Chondrocyte (in vitro differentiated cells): ENCODE measurements at regions not wholly inside any gene's neighbourhood (a gene's known extent, or its start where the extent isn't known, plus 50 kb on each side); places are given as distances from the start of the nearest gene placed in this dataset.
"Not testable (repeated sequence)": the region's sequence is repeated elsewhere in the genome, so short reads cannot be mapped to it uniquely, and the experiment has no call there.

Source experiments
- DNase-seq: peaks from one replicate; pipeline ENCODE4 v3.0.0; 2021; ENCODE audit warnings: mixed read lengths, low spot score
- H3K27ac Mint-ChIP-seq: one replicate; pipeline ENCODE4 v1.8.0; 2021; ENCODE audit warnings: mild to moderate bottlenecking, moderate library complexity, mixed read lengths; ENCODE audit not compliant: unreplicated experiment
- H3K27me3 Mint-ChIP-seq: 2 replicates; pipeline ENCODE4 v1.8.0; 2021; ENCODE audit warnings: low read depth, mixed read lengths
- H3K36me3 Mint-ChIP-seq: 2 replicates; pipeline ENCODE4 v1.8.0; 2021; ENCODE audit warnings: low read depth, mixed read lengths
- H3K4me1 Mint-ChIP-seq: 2 replicates; pipeline ENCODE4 v1.8.0; 2021; ENCODE audit warnings: low read depth, mild to moderate bottlenecking, mixed read lengths
- H3K4me3 Mint-ChIP-seq: one replicate; pipeline ENCODE4 v1.8.0; 2021; ENCODE audit warnings: mild to moderate bottlenecking, moderate library complexity, mixed read lengths; ENCODE audit not compliant: unreplicated experiment
- H3K9me3 Mint-ChIP-seq: 2 replicates; pipeline ENCODE4 v1.8.0; 2021; ENCODE audit warnings: low read depth, mixed read lengths
- CTCF ChIP-seq: fragments of 200-600 bp; sonication (generic); IDR thresholded peaks from 2 replicates; pipeline ENCODE4 v1.5.0; 2021; ENCODE audit warnings: antibody characterized with exemption, mild to moderate bottlenecking, moderate library complexity

- Mint-ChIP-seq H3K27me3 (no peaks in the 10 kb centered on the region), H3K36me3 (no peaks in the 10 kb centered on the region), H3K4me3 (no peak overlapping the region), H3K9me3 (no peaks in the 10 kb centered on the region), H3K27ac (no peak overlapping the region), H3K4me1 (peaks cover 5% of the 10 kb centered on the region)
- TF ChIP-seq CTCF, result no peak
- no peak for DNase-seq
These were observed 444.7 kb upstream of the PODXL start for GRCh38 chr7:132001146-132001545.

- Mint-ChIP-seq H3K27ac (no peak overlapping the region), H3K9me3 (no peaks in the 10 kb centered on the region), H3K4me3 (no peak overlapping the region), H3K4me1 (no peaks in the 10 kb centered on the region), H3K27me3 (peaks cover 3% of the 10 kb centered on the region), H3K36me3 (no peaks in the 10 kb centered on the region)
- no peak for DNase-seq
- no peak for TF ChIP-seq CTCF
These were observed 442.8 kb upstream of the PODXL start for GRCh38 chr7:131999193-131999592.

DNA sequence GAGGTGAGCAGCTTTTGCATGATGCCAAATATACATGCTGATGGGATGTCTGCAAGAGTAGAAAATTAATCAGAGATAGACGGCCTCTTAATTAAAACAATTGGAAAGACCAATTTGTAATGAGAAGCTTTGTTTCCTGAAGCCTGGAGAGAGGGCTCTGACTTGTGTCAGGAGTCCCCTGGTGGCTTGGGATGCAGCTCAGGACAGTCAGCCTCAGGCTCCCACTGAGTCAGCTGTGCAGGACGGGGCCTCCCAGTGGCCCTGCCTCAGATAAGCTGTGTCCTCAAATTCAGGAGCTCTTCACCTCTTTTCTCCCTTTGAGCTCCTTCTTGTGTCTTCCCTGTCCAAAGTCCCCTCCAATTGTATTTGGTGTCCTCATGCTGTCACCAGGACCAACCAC, 438.9 kb upstream of the PODXL start:
- H3K27ac Mint-ChIP-seq, result no peak overlapping the region

GRCh38 chr7:131981069-131981468, 424.6 kb upstream of the PODXL start:
- not testable (repeated sequence) for DNase-seq, H3K9me3 Mint-ChIP-seq, H3K36me3 Mint-ChIP-seq, H3K4me1 Mint-ChIP-seq, H3K27ac Mint-ChIP-seq, H3K4me3 Mint-ChIP-seq
- H3K27me3 Mint-ChIP-seq, result peaks cover 15% of the 10 kb centered on the region

More for the DNA sequence above, 438.9 kb upstream of the PODXL start:
- Mint-ChIP-seq H3K9me3 (no peaks in the 10 kb centered on the region), H3K4me3 (no peak overlapping the region), H3K27me3 (peaks cover 4% of the 10 kb centered on the region), H3K36me3 (no peaks in the 10 kb centered on the region), H3K4me1 (no peaks in the 10 kb centered on the region)
- no peak for DNase-seq
- TF ChIP-seq CTCF, result no peak

DNA sequence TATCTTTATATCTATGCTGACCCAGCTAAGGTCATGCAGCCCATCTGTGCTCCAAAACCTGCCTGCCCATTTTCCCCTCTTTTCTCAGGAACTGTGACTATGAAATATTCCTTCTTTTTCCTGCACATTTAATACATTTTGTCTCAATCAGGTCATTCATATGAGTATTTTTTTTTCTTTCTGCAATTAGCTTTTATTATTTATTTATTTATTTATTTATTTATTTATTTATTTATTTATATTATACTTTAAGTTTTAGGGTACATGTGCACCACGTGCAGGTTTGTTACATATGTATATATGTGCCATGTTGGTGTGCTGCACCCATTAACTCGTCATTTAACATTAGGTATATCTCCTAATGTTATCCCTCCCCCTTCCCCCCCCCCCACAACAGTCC, 421.7 kb upstream of the PODXL start:
- not testable (repeated sequence) for H3K4me3 Mint-ChIP-seq, H3K4me1 Mint-ChIP-seq, DNase-seq, H3K9me3 Mint-ChIP-seq, H3K36me3 Mint-ChIP-seq, H3K27ac Mint-ChIP-seq
- peaks cover 15% of the 10 kb centered on the region for H3K27me3 Mint-ChIP-seq

DNA sequence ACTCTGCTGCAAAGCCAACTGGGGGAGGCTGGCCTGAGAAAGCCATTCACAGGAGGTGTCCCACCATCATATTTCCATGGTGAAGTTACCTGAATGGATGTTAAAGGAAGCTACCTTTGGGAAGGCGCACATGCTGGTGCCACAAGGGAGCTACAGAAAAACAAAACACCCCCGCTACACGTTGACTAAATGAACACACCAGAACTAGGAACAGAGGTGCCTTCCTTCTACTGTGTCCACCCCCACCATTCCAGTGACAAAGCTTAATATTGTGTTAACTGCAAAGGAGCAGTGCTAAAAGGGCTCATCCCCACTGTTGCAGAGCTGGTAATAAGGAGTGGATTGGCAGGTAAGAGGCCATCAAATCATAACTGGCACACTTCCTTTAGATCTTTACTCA, 420.0 kb upstream of the PODXL start:
- Mint-ChIP-seq H3K4me1 (no peaks in the 10 kb centered on the region), H3K36me3 (peaks cover 2% of the 10 kb centered on the region), H3K27ac (no peak overlapping the region)

More for the DNA sequence above, 420.0 kb upstream of the PODXL start:
- TF ChIP-seq CTCF, result no peak
- DNase-seq, result no peak
- Mint-ChIP-seq H3K4me3 (no peak overlapping the region), H3K9me3 (no peaks in the 10 kb centered on the region), H3K27me3 (peaks cover 9% of the 10 kb centered on the region)
